A549 (cell line): ENCODE measurements at regions not wholly inside any gene's neighbourhood (a gene's known extent, or its start where the extent isn't known, plus 50 kb on each side); places are given as distances from the start of the nearest gene placed in this dataset.

Experiments used
- ATAC-seq, 2 experiments: fragments of 200-7000 bp in 1 of 2; fragments of >200 bp in 1 of 2; cut with Nextera tagmentation in 1 of 2; cut with Tn5 transposase in 1 of 2; 3 replicates each; pipeline versions ENCODE4 v1.8.0 to v1.9.1; 2018 to 2020; ENCODE audit warnings: mild to moderate bottlenecking in 1 of 2, moderate library complexity in 1 of 2
- CTCF ChIA-PET: fragments of 300-600 bp; sonication (Branson Sonifier 250); formaldehyde crosslinking; extraction: SDS; loops from one replicate; lab custom pipeline; 2021; ENCODE audit warnings: antibody characterized with exemption, inconsistent platforms; lab: Yijun Ruan, JAX
- POLR2A ChIA-PET: fragments of 350-600 bp; formaldehyde crosslinking; extraction: SDS; loops from one replicate; lab custom pipeline; 2021; ENCODE audit warnings: antibody characterized with exemption, inconsistent platforms; lab: Yijun Ruan, JAX
- DNase-seq, 2 experiments: peaks; one replicate each; pipeline versions ENCODE4 v3.0.0 to v3.0.0-alpha.2; 2011 to 2016; ENCODE audit warnings: low read depth in 1 of 2, low spot score in 1 of 2
- FAIRE-seq: peaks from 2 replicates; lab custom pipeline; 2011; peaks lifted over from hg19 to GRCh38; lab: Jason Lieb, UNC
- H3K27ac ChIP-seq, 2 experiments: fragments of >200 bp; sonication (Bioruptor Twin); formaldehyde crosslinking; 3 replicates each; pipeline ENCODE4 v1.5.1; 2016 to 2017
- H3K4me1 ChIP-seq: fragments of >200 bp; sonication (Bioruptor Twin); formaldehyde crosslinking; 3 replicates; pipeline ENCODE4 v1.6.1; 2016
- H3K4me2 ChIP-seq: fragments of >200 bp; sonication (Bioruptor Twin); formaldehyde crosslinking; 3 replicates; pipeline ENCODE4 v1.6.1; 2016
- H3K4me3 ChIP-seq: fragments of >200 bp; sonication (Bioruptor Twin); formaldehyde crosslinking; 3 replicates; pipeline ENCODE4 v1.5.1; 2016
- H3K9me3 ChIP-seq: fragments of >200 bp; sonication (Bioruptor Twin); formaldehyde crosslinking; 3 replicates; pipeline ENCODE4 v1.6.1; 2016
- ATOH8 ChIP-seq: fragments of 250-450 bp; sonication (Bioruptor Pico); IDR thresholded peaks from 2 replicates; pipeline ENCODE4 v1.5.0; 2020; ENCODE audit warnings: low read depth, mild to moderate bottlenecking, moderate library complexity
- CEBPB ChIP-seq, 2 experiments: fragments of >200 bp in 1 of 2; sonication (Bioruptor Twin) in 1 of 2; formaldehyde crosslinking in 1 of 2; IDR thresholded peaks; 2 replicates each; pipeline ENCODE4 v1.6.1; 2012 to 2016
- CHD4 ChIP-seq: fragments of 200-600 bp; sonication (generic); IDR thresholded peaks from 2 replicates; pipeline ENCODE4 v1.6.1; 2016; ENCODE audit warnings: antibody characterized with exemption, mild to moderate bottlenecking, borderline replicate concordance
- EHMT2 ChIP-seq: fragments of 200-600 bp; sonication (generic); IDR thresholded peaks from 2 replicates; pipeline ENCODE4 v1.6.1; 2016; ENCODE audit warnings: antibody characterized with exemption, low read depth, mild to moderate bottlenecking, moderate library complexity
- EP300 ChIP-seq, 2 experiments: fragments of >200 bp; sonication (Bioruptor Twin); formaldehyde crosslinking; IDR thresholded peaks; 2 replicates in 1 of 2; 3 replicates in 1 of 2; pipeline ENCODE4 v1.6.1; 2016 to 2017
- GATA3 ChIP-seq: IDR thresholded peaks from 2 replicates; pipeline ENCODE4 v1.6.1; 2012; ENCODE audit warnings: borderline replicate concordance
- HDAC2 ChIP-seq: fragments of 200-600 bp; sonication (generic); IDR thresholded peaks from 2 replicates; pipeline ENCODE4 v1.6.1; 2016
- HEYL ChIP-seq: fragments of 250-450 bp; sonication (Bioruptor Pico); IDR thresholded peaks from 2 replicates; pipeline ENCODE4 v1.8.0; 2021; ENCODE audit warnings: mild to moderate bottlenecking, moderate library complexity
- HOXA7 ChIP-seq: fragments of 250-450 bp; sonication (Bioruptor Pico); IDR thresholded peaks from 2 replicates; pipeline ENCODE4 v1.5.0; 2020; ENCODE audit warnings: mild to moderate bottlenecking, moderate library complexity
- HOXB13 ChIP-seq: fragments of 250-450 bp; sonication (Bioruptor Pico); IDR thresholded peaks from 2 replicates; pipeline ENCODE4 v1.5.0; 2020; ENCODE audit warnings: low read depth, mild to moderate bottlenecking, moderate library complexity
- JUN ChIP-seq, 2 experiments: fragments of >200 bp; sonication (Bioruptor Twin); formaldehyde crosslinking; IDR thresholded peaks; 2 replicates in 1 of 2; 3 replicates in 1 of 2; pipeline ENCODE4 v1.6.1; 2016 to 2017
- JUNB ChIP-seq: fragments of >200 bp; sonication (Bioruptor Twin); formaldehyde crosslinking; IDR thresholded peaks from 2 replicates; pipeline ENCODE4 v1.6.1; 2016
- NFE2L2 ChIP-seq: fragments of 150-350 bp; conservative IDR thresholded peaks from 2 replicates; pipeline ENCODE4 v1.6.1; 2014; ENCODE audit warnings: low read length
- NPAS2 ChIP-seq: fragments of 250-450 bp; sonication (Bioruptor Pico); IDR thresholded peaks from 2 replicates; pipeline ENCODE4 v1.8.0; 2022; ENCODE audit warnings: mild to moderate bottlenecking, moderate library complexity, borderline replicate concordance
- NR3C1 ChIP-seq: fragments of >200 bp; sonication (Bioruptor Twin); formaldehyde crosslinking; IDR thresholded peaks from 3 replicates; pipeline ENCODE4 v1.6.1; 2017
- PHF8 ChIP-seq: fragments of 200-600 bp; sonication (generic); IDR thresholded peaks from 2 replicates; pipeline ENCODE4 v1.6.1; 2016; ENCODE audit warnings: low read depth, mild to moderate bottlenecking, antibody characterized with exemption, moderate library complexity, borderline replicate concordance
- POLR2A ChIP-seq: IDR thresholded peaks from 2 replicates; pipeline ENCODE4 v1.6.1; 2012; ENCODE audit warnings: mild to moderate bottlenecking, low read length
- RARB ChIP-seq: fragments of 250-450 bp; sonication (Bioruptor Pico); IDR thresholded peaks from 2 replicates; pipeline ENCODE4 v1.8.0; 2021; ENCODE audit warnings: mild to moderate bottlenecking, moderate library complexity
- RCOR1 ChIP-seq: fragments of 150-350 bp; IDR thresholded peaks from 2 replicates; pipeline ENCODE4 v1.6.1; 2014; ENCODE audit warnings: antibody characterized with exemption, low read length, low read depth
- RFX5 ChIP-seq: fragments of 450-650 bp; IDR thresholded peaks from 2 replicates; pipeline ENCODE4 v1.7.1; 2014; ENCODE audit warnings: antibody characterized with exemption, mild to moderate bottlenecking, moderate library complexity
- RNF2 ChIP-seq: fragments of 200-600 bp; sonication (generic); IDR thresholded peaks from 2 replicates; pipeline ENCODE4 v1.6.1; 2016; ENCODE audit warnings: low read depth, mild to moderate bottlenecking, antibody characterized with exemption, moderate library complexity, borderline replicate concordance
- SMC3 ChIP-seq: fragments of >200 bp; sonication (Bioruptor Twin); formaldehyde crosslinking; IDR thresholded peaks from 3 replicates; pipeline ENCODE4 v1.6.1; 2018; ENCODE audit warnings: inconsistent platforms
- SREBF2 ChIP-seq: fragments of 450-650 bp; IDR thresholded peaks from 2 replicates; pipeline ENCODE4 v1.6.1; 2014; ENCODE audit warnings: mild to moderate bottlenecking, moderate library complexity
- TFCP2L1 ChIP-seq: fragments of 250-450 bp; sonication (Bioruptor Pico); IDR thresholded peaks from 2 replicates; pipeline ENCODE4 v1.5.0; 2021; ENCODE audit warnings: mild to moderate bottlenecking
- ZC3H11A ChIP-seq: fragments of 450-650 bp; IDR thresholded peaks from 2 replicates; pipeline ENCODE4 v1.6.1; 2014; ENCODE audit warnings: antibody characterized with exemption, mild to moderate bottlenecking
- ZNF302 ChIP-seq: fragments of 250-450 bp; sonication (Bioruptor Pico); IDR thresholded peaks from 2 replicates; pipeline ENCODE4 v1.9.0; 2021; ENCODE audit warnings: inconsistent platforms, mild to moderate bottlenecking, moderate library complexity
- WGBS: methylation state at CpG from one replicate; pipeline ENCODE4 v1.1.6; 2017; ENCODE audit errors: missing lambda C conversion rate; 5-methylcytosine and 5-hydroxymethylcytosine counted together
- TF ChIP-seq, protein P1 (sequence below): IDR thresholded peaks from 2 replicates; pipeline ENCODE4 v1.6.1; 2012; ENCODE audit warnings: low read depth, borderline replicate concordance
- TF ChIP-seq, protein P2 (sequence below): fragments of 150-350 bp; IDR thresholded peaks from 2 replicates; pipeline ENCODE4 v1.6.1; 2014; ENCODE audit warnings: low read depth, mild to moderate bottlenecking, low read length

- H3K4me1 ChIP-seq = no peaks in the 10 kb centered on the region
- no peak overlapping the region for H3K4me3 ChIP-seq
- DNase-seq = no peak
- 28% methylated on average over 9 of the region's 9 CpGs for WGBS
- ATAC-seq = no peak
- POLR2A ChIA-PET = no interaction called here
- CTCF ChIA-PET = no interaction called here
- FAIRE-seq = no peak
- no peak overlapping the region for H3K4me2 ChIP-seq
- H3K27ac ChIP-seq = no peak overlapping the region
- TF ChIP-seq SMC3 (no peak), HDAC2 (no peak), CHD4 (no peak), RNF2 (no peak), CEBPB (IDR thresholded peaks at IDR 0.05) (no peak), NFE2L2 (no peak), ZNF302 (CRISPR knock-in tag) (no peak), JUNB (no peak), HEYL (no peak), SREBF2 (no peak)
- TF ChIP-seq, protein P1, sequence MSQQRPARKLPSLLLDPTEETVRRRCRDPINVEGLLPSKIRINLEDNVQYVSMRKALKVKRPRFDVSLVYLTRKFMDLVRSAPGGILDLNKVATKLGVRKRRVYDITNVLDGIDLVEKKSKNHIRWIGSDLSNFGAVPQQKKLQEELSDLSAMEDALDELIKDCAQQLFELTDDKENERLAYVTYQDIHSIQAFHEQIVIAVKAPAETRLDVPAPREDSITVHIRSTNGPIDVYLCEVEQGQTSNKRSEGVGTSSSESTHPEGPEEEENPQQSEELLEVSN = no peak
- no peaks in the 10 kb centered on the region for H3K9me3 ChIP-seq
These were observed 685.8 kb upstream of the API5 start for GRCh38 chr11:42625757-42626665.

DNA sequence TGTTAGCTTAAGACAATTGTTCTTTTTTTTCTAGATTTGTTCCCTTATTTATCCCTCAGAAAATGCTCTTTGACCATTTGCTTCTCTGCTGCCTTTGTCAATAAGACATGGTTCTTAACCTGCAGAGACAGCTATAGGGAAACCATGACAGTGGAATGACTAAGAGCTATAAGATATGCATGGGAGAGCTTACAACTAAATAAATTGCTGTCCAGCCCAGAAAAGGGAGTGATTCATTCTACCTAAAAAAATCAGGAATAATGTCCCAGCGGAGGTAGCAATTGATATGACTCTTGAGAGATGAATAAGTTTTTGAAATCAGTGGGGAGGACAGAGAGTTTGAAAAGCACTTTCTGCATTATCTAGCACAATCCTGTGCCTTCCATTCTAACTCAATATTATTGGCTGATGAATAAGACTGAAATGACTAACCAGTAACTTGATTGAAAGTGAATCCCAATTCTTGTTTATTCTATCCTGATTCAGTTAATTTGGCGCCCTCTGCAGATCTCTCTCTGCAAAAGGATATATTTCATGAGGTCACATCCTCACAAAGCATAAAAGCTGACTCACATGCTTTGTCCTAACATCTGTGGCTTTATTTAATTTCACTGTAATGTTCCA is 680.5 kb upstream of the API5 start:
- Histone ChIP-seq H3K9me3 (no peaks in the 10 kb centered on the region), H3K4me1 (no peaks in the 10 kb centered on the region), H3K27ac (no peak overlapping the region), H3K4me3 (no peak overlapping the region), H3K4me2 (no peak overlapping the region)
- CTCF ChIA-PET = no interaction called here
- no peak for TF ChIP-seq RNF2
- no peak for TF ChIP-seq HOXB13 (CRISPR knock-in tag)
- TF ChIP-seq RFX5 = no peak
- no peak for TF ChIP-seq EHMT2
- no peak for TF ChIP-seq RARB (CRISPR knock-in tag)
- ATAC-seq (no peak), DNase-seq (peak in 1 of 2 experiments; percentile 21), FAIRE-seq (no peak)
- 5% methylated on average over 2 of the region's 2 CpGs for WGBS
- POLR2A ChIA-PET = no interaction called here

GRCh38 chr11:42646959-42647358 is 664.8 kb upstream of the API5 start:
- no peak for DNase-seq
- TF ChIP-seq TFCP2L1 (CRISPR knock-in tag) (no peak), JUN (IDR thresholded peaks at IDR 0.05) (no peak), ZC3H11A (no peak), POLR2A (no peak), ATOH8 (CRISPR knock-in tag) (no peak), GATA3 (no peak), HOXA7 (no peak), RCOR1 (no peak), NR3C1 (no peak), RNF2 (no peak), PHF8 (no peak), CHD4 (no peak), NPAS2 (CRISPR knock-in tag) (no peak), NFE2L2 (no peak), HDAC2 (no peak), EP300 (IDR thresholded peaks at IDR 0.05) (no peak)
- TF ChIP-seq, protein P2, sequence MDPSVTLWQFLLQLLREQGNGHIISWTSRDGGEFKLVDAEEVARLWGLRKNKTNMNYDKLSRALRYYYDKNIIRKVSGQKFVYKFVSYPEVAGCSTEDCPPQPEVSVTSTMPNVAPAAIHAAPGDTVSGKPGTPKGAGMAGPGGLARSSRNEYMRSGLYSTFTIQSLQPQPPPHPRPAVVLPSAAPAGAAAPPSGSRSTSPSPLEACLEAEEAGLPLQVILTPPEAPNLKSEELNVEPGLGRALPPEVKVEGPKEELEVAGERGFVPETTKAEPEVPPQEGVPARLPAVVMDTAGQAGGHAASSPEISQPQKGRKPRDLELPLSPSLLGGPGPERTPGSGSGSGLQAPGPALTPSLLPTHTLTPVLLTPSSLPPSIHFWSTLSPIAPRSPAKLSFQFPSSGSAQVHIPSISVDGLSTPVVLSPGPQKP = no peak
- H3K9me3 ChIP-seq = no peaks in the 10 kb centered on the region
- FAIRE-seq = no peak
- H3K4me1 ChIP-seq = no peaks in the 10 kb centered on the region
- POLR2A ChIA-PET = no interaction called here
- H3K27ac ChIP-seq = no peak overlapping the region
- H3K4me2 ChIP-seq = no peak overlapping the region
- CTCF ChIA-PET = no interaction called here
- H3K4me3 ChIP-seq = no peak overlapping the region
- ATAC-seq = no peak
- WGBS = 3% methylated on average over 1 of the region's 1 CpG
